PC-3 (cell line): ENCODE measurements at regions not wholly inside any gene's neighbourhood (a gene's known extent, or its start where the extent isn't known, plus 50 kb on each side); places are given as distances from the start of the nearest gene placed in this dataset.
A peak's percentile ranks its signal among the peaks of the same experiment; 100 is the strongest.

Source experiments
- ATAC-seq: fragments of 200-7000 bp; cut with Tn5 transposase; 2 replicates; pipeline ENCODE4 v1.9.1; 2020; ENCODE audit warnings: mild to moderate bottlenecking, moderate library complexity
- BruUV-seq: library from RNA; stranded (reverse); fragments of 400-500 nt; replicated peaks from 2 replicates; lab custom pipeline; 2021; lab: Mats Ljungman, UMichigan
- CTCF ChIA-PET: fragments of 300-600 bp; sonication (Branson Sonifier 250); formaldehyde crosslinking; loops from one replicate; lab custom pipeline; 2022; ENCODE audit warnings: antibody characterized with exemption; lab: Charles Lee
- POLR2A ChIA-PET: fragments of 300-600 bp; sonication (Branson Sonifier 250); formaldehyde crosslinking; loops from one replicate; lab custom pipeline; 2022; ENCODE audit warnings: antibody characterized with exemption; ENCODE audit not compliant: unreplicated experiment; lab: Charles Lee
- DNase-seq: peaks from one replicate; pipeline ENCODE4 v3.0.0-alpha.2; 2015
- H2AFZ ChIP-seq: fragments of 300-600 bp; sonication (generic); 2 replicates; pipeline ENCODE4 v1.6.0; 2016; ENCODE audit warnings: antibody characterized with exemption, low read length
- H3F3A ChIP-seq: fragments of 300-600 bp; sonication (generic); one replicate; pipeline ENCODE4 v1.6.0; 2017; ENCODE audit warnings: antibody characterized with exemption, low read length, control low read depth, mild to moderate bottlenecking; ENCODE audit not compliant: unreplicated experiment
- H3K27ac ChIP-seq: fragments of 300-600 bp; sonication (generic); 2 replicates; pipeline ENCODE4 v1.5.1; 2016; ENCODE audit warnings: mild to moderate bottlenecking, low read length
- H3K27me3 ChIP-seq: fragments of 300-600 bp; sonication (generic); 2 replicates; pipeline ENCODE4 v1.6.1; 2016; ENCODE audit warnings: low read length, mixed read lengths
- H3K36me3 ChIP-seq: fragments of 300-600 bp; sonication (generic); 2 replicates; pipeline ENCODE4 v1.6.1; 2016; ENCODE audit warnings: low read depth, mixed run types, low read length, mixed read lengths
- H3K4me1 ChIP-seq: fragments of 300-600 bp; sonication (generic); 2 replicates; pipeline ENCODE4 v1.5.1; 2016; ENCODE audit warnings: low read length; ENCODE audit not compliant: insufficient read depth
- H3K4me2 ChIP-seq: fragments of 300-600 bp; sonication (generic); 2 replicates; pipeline ENCODE4 v1.6.0; 2016; ENCODE audit warnings: low read length
- H3K4me3 ChIP-seq: fragments of 300-600 bp; sonication (generic); 2 replicates; pipeline ENCODE4 v1.5.1; 2016; ENCODE audit warnings: mild to moderate bottlenecking, low read length, mixed read lengths
- H3K79me2 ChIP-seq: fragments of 300-600 bp; sonication (generic); 2 replicates; pipeline ENCODE4 v1.6.1; 2017; ENCODE audit warnings: low read length, mixed read lengths
- H3K9ac ChIP-seq: fragments of 300-600 bp; sonication (generic); 2 replicates; pipeline ENCODE4 v1.6.0; 2016; ENCODE audit warnings: mild to moderate bottlenecking, low read length
- H3K9me2 ChIP-seq: fragments of 300-600 bp; sonication (generic); replicated peaks from 2 replicates; pipeline ENCODE4 v1.6.1; 2016; ENCODE audit warnings: mixed run types, low read length, mixed read lengths
- H3K9me3 ChIP-seq: fragments of 300-600 bp; sonication (generic); 2 replicates; pipeline ENCODE4 v1.6.1; 2016; ENCODE audit warnings: low read length, mixed read lengths
- H4K20me1 ChIP-seq: fragments of 300-600 bp; sonication (generic); 2 replicates; pipeline ENCODE4 v1.6.1; 2016; ENCODE audit warnings: low read length, mixed read lengths
- CTCF ChIP-seq: fragments of 300-600 bp; sonication (generic); conservative IDR thresholded peaks from 2 replicates; pipeline ENCODE4 v1.5.1; 2017; ENCODE audit warnings: antibody characterized with exemption, low read depth, mild to moderate bottlenecking, low read length
- EZH2 ChIP-seq: fragments of 300-600 bp; sonication (generic); IDR thresholded peaks from one replicate; pipeline ENCODE4 v1.6.1; 2017; ENCODE audit warnings: antibody characterized with exemption, mild to moderate bottlenecking, low read length; ENCODE audit not compliant: unreplicated experiment
- EZH2phosphoT487 ChIP-seq: fragments of 300-600 bp; sonication (generic); IDR thresholded peaks from 2 replicates; pipeline ENCODE4 v1.6.1; 2018; ENCODE audit warnings: mild to moderate bottlenecking, antibody characterized with exemption, low read length, borderline replicate concordance
- intact Hi-C: fragments of 100-400 bp; cut with micrococcal nuclease; formaldehyde crosslinking; loops from 2 replicates; pipeline ENCODE4 v1.9.0; 2023

DNA sequence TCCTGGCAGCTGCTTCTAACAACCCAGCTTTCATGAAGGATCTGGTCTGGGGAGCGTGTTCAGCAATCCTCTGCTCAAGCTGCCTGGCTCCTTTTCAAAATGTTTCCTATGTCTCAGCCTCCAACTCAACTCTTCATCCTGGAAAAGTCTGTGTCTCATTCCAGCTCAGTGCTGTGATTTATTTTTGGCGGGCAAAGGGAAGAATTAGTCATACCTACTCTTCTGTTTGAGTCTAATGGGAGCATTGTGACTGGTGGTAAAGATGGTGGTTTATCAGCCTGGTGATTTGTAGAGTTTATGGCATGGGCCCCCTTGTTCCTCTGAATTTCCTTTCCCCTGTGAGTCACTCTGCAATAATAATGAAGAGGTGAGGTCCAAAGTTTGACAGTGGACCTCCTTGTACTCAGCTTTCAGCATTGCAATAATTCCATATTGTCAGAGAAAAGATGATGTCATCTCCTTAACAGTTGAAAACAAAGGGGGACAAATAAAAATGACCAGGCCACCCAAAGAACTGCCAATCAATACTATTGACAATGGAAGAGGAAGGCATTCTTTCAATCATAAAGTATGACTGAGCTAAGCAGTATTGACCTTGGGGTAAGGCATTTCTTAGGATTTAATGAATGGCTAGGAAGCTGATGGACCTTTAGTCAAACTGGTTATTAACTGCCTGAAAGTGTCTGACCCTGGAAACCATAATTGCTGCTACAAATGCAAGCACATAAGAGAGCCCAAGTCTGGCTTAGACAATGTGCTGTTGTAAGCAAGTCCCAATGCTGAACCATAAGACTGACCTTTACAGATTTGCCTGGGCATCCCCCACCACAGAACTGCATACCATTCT lies 204.7 kb upstream of the MCTP2 start:
- no peaks in the 10 kb centered on the region for H3K79me2 ChIP-seq

DNA sequence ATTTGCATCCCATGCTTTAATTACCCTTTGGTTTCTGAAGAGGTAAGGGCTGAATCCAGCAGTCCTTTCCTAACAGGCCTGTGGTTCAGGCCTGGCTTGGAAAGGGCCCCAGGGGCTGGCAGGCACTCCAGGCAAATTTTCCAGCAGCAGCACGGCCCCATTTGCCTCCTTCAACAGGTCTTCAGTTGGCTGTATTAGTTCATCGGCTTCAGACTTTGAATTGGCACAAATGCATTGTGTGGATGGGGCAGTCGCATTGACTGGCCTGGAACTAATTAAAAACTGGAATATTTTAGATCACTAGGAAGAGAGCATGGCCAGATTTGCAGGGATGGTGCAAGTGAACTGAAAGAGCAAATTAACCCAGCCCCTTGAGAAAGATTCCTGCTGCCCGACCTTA lies 207.8 kb upstream of the MCTP2 start:
- Histone ChIP-seq H3K9ac (no peak overlapping the region), H3K27ac (no peak overlapping the region), H3K4me2 (no peak overlapping the region), H3K9me3 (no peaks in the 10 kb centered on the region), H4K20me1 (no peaks in the 10 kb centered on the region), H3K36me3 (no peaks in the 10 kb centered on the region), H3K27me3 (peaks cover 9% of the 10 kb centered on the region; the same call in 1 of the 2 replicates), H3F3A (no peaks in the 10 kb centered on the region), H2AFZ (no peak overlapping the region), H3K9me2 (no peaks in the 10 kb centered on the region), H3K4me1 (peaks cover 5% of the 10 kb centered on the region; the same call in 1 of the 2 replicates), H3K79me2 (no peaks in the 10 kb centered on the region), H3K4me3 (no peak overlapping the region)
- no peak for ATAC-seq
- intact Hi-C loops: no loop called here
- no peak for DNase-seq
- TF ChIP-seq EZH2: no peak
- TF ChIP-seq CTCF: no peak
- no peak for TF ChIP-seq EZH2phosphoT487
- POLR2A ChIA-PET: no interaction called here
- CTCF ChIA-PET: no interaction called here
- no TSS peak for BruUV-seq

More for the DNA sequence above, 204.7 kb upstream of the MCTP2 start:
- Histone ChIP-seq H3K4me2 (peak overlapping the region; percentile 25; the same call in 1 of the 2 replicates), H3K4me1 (peaks cover 5% of the 10 kb centered on the region; the same call in 1 of the 2 replicates), H3K27me3 (peaks cover 15% of the 10 kb centered on the region; the same call in 1 of the 2 replicates), H3K36me3 (no peaks in the 10 kb centered on the region), H3K27ac (peak overlapping the region; percentile 63), H4K20me1 (no peaks in the 10 kb centered on the region), H3K9me3 (no peaks in the 10 kb centered on the region), H2AFZ (no peak overlapping the region), H3F3A (no peaks in the 10 kb centered on the region), H3K9me2 (no peaks in the 10 kb centered on the region), H3K4me3 (no peak overlapping the region), H3K9ac (no peak overlapping the region)
- no peak for ATAC-seq
- ChIA-PET CTCF (no interaction called here), POLR2A (no interaction called here)
- BruUV-seq: no TSS peak
- intact Hi-C loops: no loop called here
- no peak for TF ChIP-seq EZH2
- no peak for TF ChIP-seq EZH2phosphoT487
- TF ChIP-seq CTCF: no peak
- DNase-seq: peak; percentile 65
